Keratinocyte (primary cell): ENCODE measurements at regions not wholly inside any gene's neighbourhood (a gene's known extent, or its start where the extent isn't known, plus 50 kb on each side); places are given as distances from the start of the nearest gene placed in this dataset.

Source experiments
- DNase-seq: peaks from one replicate; pipeline ENCODE4 v3.0.0-alpha.2; 2011; ENCODE audit warnings: low read depth, missing footprints, low spot score
- FAIRE-seq: peaks from 2 replicates; lab custom pipeline; 2011; peaks lifted over from hg19 to GRCh38; lab: Jason Lieb, UNC
- H2AFZ ChIP-seq: 2 replicates; pipeline ENCODE4 v1.6.0; 2012; ENCODE audit warnings: low read length, control low read depth, inconsistent platforms; ENCODE audit not compliant: control insufficient read depth
- H3K27ac ChIP-seq: 2 replicates; pipeline ENCODE4 v1.5.1; 2011; ENCODE audit warnings: low read length; ENCODE audit not compliant: control insufficient read depth, insufficient read depth
- H3K27me3 ChIP-seq: 3 replicates; pipeline ENCODE4 v1.6.0; 2011; ENCODE audit warnings: low read length; ENCODE audit not compliant: control insufficient read depth, insufficient read depth; ENCODE audit errors: extremely low read depth
- H3K36me3 ChIP-seq, 2 experiments: 2 replicates in 1 of 2; 3 replicates in 1 of 2; pipeline ENCODE4 v1.5.1; 2011; ENCODE audit warnings: low read length in 2 of 2, mild to moderate bottlenecking in 1 of 2; ENCODE audit not compliant: control insufficient read depth in 2 of 2, insufficient read depth in 2 of 2; ENCODE audit errors: extremely low read depth in 1 of 2
- H3K4me1 ChIP-seq: 3 replicates; pipeline ENCODE4 v1.5.1; 2011; ENCODE audit warnings: low read length; ENCODE audit not compliant: control insufficient read depth, insufficient read depth; ENCODE audit errors: extremely low read depth
- H3K4me2 ChIP-seq: 3 replicates; pipeline ENCODE4 v1.6.0; 2011; ENCODE audit warnings: low read depth, low read length; ENCODE audit not compliant: control insufficient read depth, insufficient read depth; ENCODE audit errors: extremely low read depth
- H3K4me3 ChIP-seq, 3 experiments: fragments of 200-600 bp in 1 of 3; sonication (generic) in 1 of 3; 2 replicates in 2 of 3; 3 replicates in 1 of 3; pipeline ENCODE4 v1.5.1; 2011 to 2016; ENCODE audit warnings: low read length in 3 of 3, mild to moderate bottlenecking in 3 of 3, control low read depth in 2 of 3, inconsistent platforms in 1 of 3, low read depth in 1 of 3, mixed read lengths in 1 of 3, mixed run types in 1 of 3, moderate library complexity in 1 of 3; ENCODE audit not compliant: control insufficient read depth in 2 of 3, insufficient read depth in 2 of 3; ENCODE audit errors: extremely low read depth in 1 of 3
- H3K79me2 ChIP-seq: 2 replicates; pipeline ENCODE4 v1.6.0; 2012; ENCODE audit warnings: low read length; ENCODE audit not compliant: control insufficient read depth, insufficient read depth
- H3K9ac ChIP-seq: 3 replicates; pipeline ENCODE4 v1.6.0; 2011; ENCODE audit warnings: low read length; ENCODE audit not compliant: control insufficient read depth, insufficient read depth; ENCODE audit errors: extremely low read depth
- H3K9me1 ChIP-seq: 3 replicates; pipeline ENCODE4 v1.6.0; 2011; ENCODE audit warnings: low read length; ENCODE audit not compliant: control insufficient read depth, insufficient read depth; ENCODE audit errors: extremely low read depth
- H3K9me3 ChIP-seq: 2 replicates; pipeline ENCODE4 v1.5.1; 2012; ENCODE audit warnings: low read depth, low read length; ENCODE audit not compliant: control insufficient read depth
- H4K20me1 ChIP-seq: 3 replicates; pipeline ENCODE4 v1.6.0; 2011; ENCODE audit warnings: low read length; ENCODE audit not compliant: control insufficient read depth, insufficient read depth; ENCODE audit errors: extremely low read depth
- CTCF ChIP-seq, 3 experiments: IDR thresholded peaks in 1 of 3; conservative IDR thresholded peaks in 1 of 3; optimal IDR thresholded peaks in 1 of 3; 2 replicates in 2 of 3; 3 replicates in 1 of 3; pipeline versions ENCODE3 to v1.5.1; 2011; ENCODE audit warnings: low read length in 3 of 3, mild to moderate bottlenecking in 3 of 3, moderate library complexity in 2 of 3, control low read depth in 1 of 3, inconsistent platforms in 1 of 3; ENCODE audit not compliant: insufficient read depth in 2 of 3; ENCODE audit errors: extremely low read depth in 1 of 3
- EZH2 ChIP-seq: IDR thresholded peaks from one replicate; pipeline ENCODE4 v1.6.1; 2012; ENCODE audit warnings: inconsistent platforms, mild to moderate bottlenecking, low read length, moderate library complexity
- dilution Hi-C: fragments of 300-500 bp; cut with MboI; formaldehyde crosslinking; loops from one replicate; pipeline ENCODE4 v1.7.0; 2020; ENCODE audit warnings: low sequenced_read_pairs; ENCODE audit not compliant: extremely low pct_ligation_motif_present

- Histone ChIP-seq H3K9ac (no peak overlapping the region), H3K27me3 (no peaks in the 10 kb centered on the region), H3K4me3 (no peak overlapping the region), H3K9me1 (no peaks in the 10 kb centered on the region), H3K36me3 (no peaks in the 10 kb centered on the region), H3K4me2 (no peak overlapping the region), H3K4me1 (peaks cover 23% of the 10 kb centered on the region), H2AFZ (no peak overlapping the region), H4K20me1 (no peaks in the 10 kb centered on the region), H3K27ac (no peak overlapping the region), H3K79me2 (no peaks in the 10 kb centered on the region), H3K9me3 (peaks cover 3% of the 10 kb centered on the region)
- TF ChIP-seq CTCF (optimal IDR thresholded peaks at IDR 0.05 in 1 of 3, IDR thresholded peaks at IDR 0.05 in 1 of 3, conservative IDR thresholded peaks at IDR 0.05 in 1 of 3; ENCODE audit: extremely low read depth in 1 of 3, insufficient read depth in 2 of 3, low read length in 3 of 3): no peak
- TF ChIP-seq EZH2: no peak
- no peak for FAIRE-seq
- no peak for DNase-seq
- dilution Hi-C loops: no loop called here
Measured at GRCh38 chr4:54509057-54509456, 148.7 kb upstream of the KIT start.

GRCh38 chr4:54513204-54513603 lies 144.6 kb upstream of the KIT start:
- H3K27me3 ChIP-seq: no peaks in the 10 kb centered on the region
- no peaks in the 10 kb centered on the region for H3K36me3 ChIP-seq
- FAIRE-seq: peak; percentile 97
- no peak overlapping the region for H3K9ac ChIP-seq
- peaks cover 36% of the 10 kb centered on the region for H3K4me1 ChIP-seq
- H3K4me2 ChIP-seq: peak overlapping the region; percentile 62
- DNase-seq: peak; percentile 69
- peak overlapping the region; percentile 49 for H2AFZ ChIP-seq
- no peaks in the 10 kb centered on the region for H3K79me2 ChIP-seq
- dilution Hi-C loops: no loop called here
- TF ChIP-seq CTCF (optimal IDR thresholded peaks at IDR 0.05 in 1 of 3, IDR thresholded peaks at IDR 0.05 in 1 of 3, conservative IDR thresholded peaks at IDR 0.05 in 1 of 3; ENCODE audit: extremely low read depth in 1 of 3, insufficient read depth in 2 of 3, low read length in 3 of 3) (no peak), EZH2 (no peak)
- no peaks in the 10 kb centered on the region for H4K20me1 ChIP-seq
- H3K4me3 ChIP-seq: peak overlapping the region in 1 of 3 experiments; percentile 11
- peak overlapping the region; percentile 84 for H3K27ac ChIP-seq
- H3K9me3 ChIP-seq: no peaks in the 10 kb centered on the region
- H3K9me1 ChIP-seq: no peaks in the 10 kb centered on the region
